HCT116 (cell line): ENCODE measurements at regions not wholly inside any gene's neighbourhood (a gene's known extent, or its start where the extent isn't known, plus 50 kb on each side); places are given as distances from the start of the nearest gene placed in this dataset.

Experiments used
- ATAC-seq: fragments of 200-7000 bp; cut with Tn5 transposase; 2 replicates; pipeline ENCODE4 v1.9.1; 2020; ENCODE audit warnings: mild to moderate bottlenecking, moderate library complexity
- BruUV-seq: library from RNA; stranded (reverse); fragments of 400-500 nt; replicated peaks from 2 replicates; lab custom pipeline; 2021; lab: Mats Ljungman, UMichigan
- CTCF ChIA-PET: fragments of 300-600 bp; sonication (Branson Sonifier 250); formaldehyde crosslinking; loops from one replicate; lab custom pipeline; 2021; ENCODE audit warnings: antibody characterized with exemption; lab: Charles Lee
- POLR2A ChIA-PET: fragments of 300-600, 350-600 bp; sonication (Branson Sonifier 250); formaldehyde crosslinking; loops from one replicate; lab custom pipeline; 2021; ENCODE audit warnings: antibody characterized with exemption; lab: Charles Lee
- RAD21 ChIA-PET, 2 experiments: fragments of 300-600 bp; sonication (Branson Sonifier 250); formaldehyde crosslinking; loops; one replicate each; lab custom pipeline; 2023; ENCODE audit warnings: low total read pairs in 2 of 2; ENCODE audit not compliant: uncharacterized antibody in 2 of 2, unreplicated experiment in 2 of 2, low non-redundant PET in 1 of 2; lab: Charles Lee
- DNase-seq: peaks from one replicate; pipeline ENCODE4 v3.0.0-alpha.2; 2010; ENCODE audit warnings: low read depth, low spot score
- H2AFZ ChIP-seq: fragments of 200-600 bp; shearing (Covaris generic), sonication (generic); 2 replicates; pipeline ENCODE4 v1.6.1; 2017; ENCODE audit warnings: low read depth, mixed run types, mixed read lengths, antibody characterized with exemption, low read length; ENCODE audit not compliant: poor library complexity, severe bottlenecking
- H3K27ac ChIP-seq: 2 replicates; pipeline ENCODE4 v1.5.1; 2012; ENCODE audit warnings: low read depth, low read length
- H3K27me3 ChIP-seq: fragments of 200-600 bp; sonication (generic); 2 replicates; pipeline ENCODE4 v1.6.1; 2016; ENCODE audit warnings: mixed run types, low read length, mixed read lengths; ENCODE audit not compliant: insufficient read depth
- H3K36me3 ChIP-seq, 2 experiments: fragments of 200-500 bp in 1 of 2; fragments of 200-600 bp in 1 of 2; sonication (Bioruptor generic) in 1 of 2; sonication (generic) in 1 of 2; 2 replicates each; pipeline versions ENCODE4 v1.5.1 to v1.6.1; 2014 to 2016; ENCODE audit warnings: low read length in 2 of 2, inconsistent platforms in 1 of 2, mixed read lengths in 1 of 2, mixed run types in 1 of 2; ENCODE audit not compliant: insufficient read depth in 2 of 2, control insufficient read depth in 1 of 2
- H3K4me1 ChIP-seq, 2 experiments: fragments of 200-600 bp in 1 of 2; sonication (generic) in 1 of 2; 2 replicates each; pipeline versions ENCODE4 v1.5.1 to v1.6.1; 2012 to 2017; ENCODE audit warnings: low read length in 2 of 2, inconsistent platforms in 1 of 2, mild to moderate bottlenecking in 1 of 2, mixed read lengths in 1 of 2, mixed run types in 1 of 2, moderate library complexity in 1 of 2; ENCODE audit not compliant: insufficient read depth in 2 of 2, control insufficient read depth in 1 of 2
- H3K4me2 ChIP-seq: fragments of 200-600 bp; sonication (generic); 2 replicates; pipeline ENCODE4 v1.6.1; 2017; ENCODE audit warnings: mixed run types, low read length, mixed read lengths
- H3K4me3 ChIP-seq, 2 experiments: fragments of 200-600 bp in 1 of 2; sonication (generic) in 1 of 2; replicated peaks in 1 of 2; 2 replicates each; pipeline ENCODE4 v1.5.1; 2011 to 2016; ENCODE audit warnings: low read length in 2 of 2, control low read depth in 1 of 2, low read depth in 1 of 2, mild to moderate bottlenecking in 1 of 2, mixed read lengths in 1 of 2, mixed run types in 1 of 2
- H3K79me2 ChIP-seq: fragments of 200-600 bp; sonication (generic); 2 replicates; pipeline ENCODE4 v1.6.1; 2017; ENCODE audit warnings: mild to moderate bottlenecking, mixed run types, low read length, moderate library complexity, mixed read lengths; ENCODE audit not compliant: insufficient read depth
- H3K9ac ChIP-seq: fragments of 200-600 bp; sonication (generic); 2 replicates; pipeline ENCODE4 v1.6.1; 2016; ENCODE audit warnings: low read length, mixed read lengths
- H3K9me2 ChIP-seq: fragments of 200-600 bp; sonication (generic), shearing (Covaris generic); 2 replicates; pipeline ENCODE4 v1.6.1; 2017; ENCODE audit warnings: mixed run types, mild to moderate bottlenecking, moderate library complexity; ENCODE audit not compliant: insufficient read depth
- H3K9me3 ChIP-seq, 2 experiments: fragments of 200-500 bp in 1 of 2; fragments of 200-600 bp in 1 of 2; sonication (Bioruptor generic) in 1 of 2; sonication (generic) in 1 of 2; 2 replicates each; pipeline ENCODE4 v1.6.1; 2014 to 2017; ENCODE audit warnings: low read length in 2 of 2, mixed read lengths in 2 of 2, inconsistent platforms in 1 of 2, low read depth in 1 of 2, mild to moderate bottlenecking in 1 of 2, mixed run types in 1 of 2, moderate library complexity in 1 of 2; ENCODE audit not compliant: control insufficient read depth in 1 of 2, insufficient read depth in 1 of 2
- H4K20me1 ChIP-seq: fragments of 200-600 bp; sonication (generic), shearing (Covaris generic); 2 replicates; pipeline ENCODE4 v1.6.1; 2017; ENCODE audit warnings: mixed run types, mild to moderate bottlenecking, moderate library complexity; ENCODE audit not compliant: insufficient read depth
- CBX3 ChIP-seq: IDR thresholded peaks from 2 replicates; pipeline ENCODE4 v1.6.1; 2012; ENCODE audit warnings: low read depth
- CEBPB ChIP-seq: IDR thresholded peaks from 2 replicates; pipeline ENCODE4 v1.6.1; 2012; ENCODE audit warnings: low read depth
- EGR1 ChIP-seq: IDR thresholded peaks from 2 replicates; pipeline ENCODE4 v1.6.1; 2012; ENCODE audit warnings: low read depth
- ELF1 ChIP-seq: IDR thresholded peaks from 2 replicates; pipeline ENCODE4 v1.6.1; 2012; ENCODE audit warnings: low read depth, borderline replicate concordance
- EZH2 ChIP-seq: fragments of 200-600 bp; sonication (generic); IDR thresholded peaks from 2 replicates; pipeline ENCODE4 v1.6.1; 2017; ENCODE audit warnings: antibody characterized with exemption, mixed run types
- EZH2phosphoT487 ChIP-seq: fragments of 200-600 bp; IDR thresholded peaks from 2 replicates; pipeline ENCODE4 v1.6.1; 2018; ENCODE audit warnings: antibody characterized with exemption, borderline replicate concordance
- FOSL1 ChIP-seq: IDR thresholded peaks from 2 replicates; pipeline ENCODE4 v1.6.1; 2012; ENCODE audit warnings: low read depth
- POLR2A ChIP-seq: IDR thresholded peaks from 2 replicates; pipeline ENCODE4 v1.7.0; 2011; ENCODE audit warnings: borderline replicate concordance; ENCODE audit not compliant: insufficient read depth, insufficient read length; ENCODE audit errors: extremely low read depth
- RAD21 ChIP-seq: IDR thresholded peaks from 2 replicates; pipeline ENCODE4 v1.6.1; 2012; ENCODE audit warnings: low read depth, mild to moderate bottlenecking
- SRF ChIP-seq: IDR thresholded peaks from 2 replicates; pipeline ENCODE4 v1.6.1; 2012; ENCODE audit warnings: low read depth
- TCF7L2 ChIP-seq: IDR thresholded peaks from 2 replicates; pipeline ENCODE4 v1.7.0; 2011; ENCODE audit warnings: borderline replicate concordance, inconsistent platforms; ENCODE audit not compliant: insufficient read depth, insufficient read length; ENCODE audit errors: extremely low read depth
- ZNF274 ChIP-seq: fragments of 200-500 bp; sonication (Bioruptor generic); IDR thresholded peaks from 2 replicates; pipeline ENCODE4 v1.6.1; 2014; ENCODE audit warnings: mild to moderate bottlenecking, low read depth, low read length, inconsistent platforms
- intact Hi-C: fragments of 100-400 bp; cut with micrococcal nuclease; formaldehyde crosslinking; loops from 2 replicates; pipeline ENCODE4 v1.10.0; 2022
- TF ChIP-seq, protein P1 (sequence below), 3 experiments: fragments of 200-600 bp in 1 of 3; sonication (generic) in 1 of 3; IDR thresholded peaks in 2 of 3; conservative IDR thresholded peaks in 1 of 3; 2 replicates each; pipeline ENCODE4 v1.5.1; 2012 to 2017; ENCODE audit warnings: low read depth in 2 of 3, low read length in 2 of 3, antibody characterized with exemption in 1 of 3, borderline replicate concordance in 1 of 3, control low read depth in 1 of 3, mild to moderate bottlenecking in 1 of 3, mixed read lengths in 1 of 3, mixed run types in 1 of 3, moderate library complexity in 1 of 3; ENCODE audit not compliant: insufficient read depth in 1 of 3
- TF ChIP-seq, protein P2 (sequence below): IDR thresholded peaks from 2 replicates; pipeline ENCODE4 v1.6.1; 2012
- TF ChIP-seq, protein P3 (sequence below): IDR thresholded peaks from 2 replicates; pipeline ENCODE4 v1.6.1; 2011; ENCODE audit warnings: mild to moderate bottlenecking, low read length, moderate library complexity; ENCODE audit not compliant: insufficient replicate concordance; ENCODE audit errors: extremely low read depth

DNA sequence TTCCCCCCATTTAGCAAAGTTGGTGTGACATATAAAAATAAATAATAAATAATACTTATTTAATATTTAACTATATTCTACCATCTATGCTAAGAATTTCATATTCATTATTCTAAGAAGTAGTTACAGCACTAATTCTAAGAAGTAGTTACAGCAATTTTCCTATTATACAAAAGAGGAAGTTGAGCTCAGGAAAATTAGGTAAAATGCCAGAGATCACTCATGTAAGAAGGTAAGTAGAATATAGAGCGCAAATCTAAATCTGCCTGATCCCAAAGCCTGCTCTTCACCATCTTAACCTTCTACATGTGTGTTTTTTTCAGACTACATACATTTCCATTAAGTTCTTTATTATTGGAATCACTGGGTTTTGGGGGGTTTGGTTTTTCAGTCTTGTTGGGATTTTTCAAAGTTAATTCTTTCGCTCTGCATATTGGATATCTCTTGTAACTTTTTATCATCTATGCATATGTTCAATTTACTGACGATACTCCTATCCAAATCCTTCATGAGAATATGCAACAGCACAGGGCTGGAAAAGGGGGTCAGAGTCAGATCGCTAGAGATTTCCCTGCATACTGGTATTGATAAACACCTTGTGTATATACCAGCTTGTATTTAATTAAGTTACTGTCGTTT is 852.1 kb downstream of the MAT2B start:
- no peaks in the 10 kb centered on the region for H4K20me1 ChIP-seq
- H3K9me3 ChIP-seq, result peaks cover 0 to 24% of the 10 kb centered on the region in 2 experiments; a peak in 2 of 4 replicates
- ATAC-seq, result no peak
- BruUV-seq, result no TSS peak
- no peak for DNase-seq
- H3K9me2 ChIP-seq, result no peaks in the 10 kb centered on the region
- POLR2A ChIA-PET, result no interaction called here
- no peak overlapping the region for H3K27ac ChIP-seq
- no peaks in the 10 kb centered on the region for H3K4me1 ChIP-seq
- intact Hi-C loops, result no loop called here
- no peak overlapping the region for H3K4me2 ChIP-seq
- no peak overlapping the region for H2AFZ ChIP-seq
- no peak for TF ChIP-seq EGR1
- no peak for TF ChIP-seq FOSL1
- no peak for TF ChIP-seq TCF7L2
- no peak for TF ChIP-seq ELF1
- no peak for TF ChIP-seq RAD21
- no peak for TF ChIP-seq ZNF274
- TF ChIP-seq CEBPB, result no peak
- TF ChIP-seq SRF, result no peak
- TF ChIP-seq, protein P1, sequence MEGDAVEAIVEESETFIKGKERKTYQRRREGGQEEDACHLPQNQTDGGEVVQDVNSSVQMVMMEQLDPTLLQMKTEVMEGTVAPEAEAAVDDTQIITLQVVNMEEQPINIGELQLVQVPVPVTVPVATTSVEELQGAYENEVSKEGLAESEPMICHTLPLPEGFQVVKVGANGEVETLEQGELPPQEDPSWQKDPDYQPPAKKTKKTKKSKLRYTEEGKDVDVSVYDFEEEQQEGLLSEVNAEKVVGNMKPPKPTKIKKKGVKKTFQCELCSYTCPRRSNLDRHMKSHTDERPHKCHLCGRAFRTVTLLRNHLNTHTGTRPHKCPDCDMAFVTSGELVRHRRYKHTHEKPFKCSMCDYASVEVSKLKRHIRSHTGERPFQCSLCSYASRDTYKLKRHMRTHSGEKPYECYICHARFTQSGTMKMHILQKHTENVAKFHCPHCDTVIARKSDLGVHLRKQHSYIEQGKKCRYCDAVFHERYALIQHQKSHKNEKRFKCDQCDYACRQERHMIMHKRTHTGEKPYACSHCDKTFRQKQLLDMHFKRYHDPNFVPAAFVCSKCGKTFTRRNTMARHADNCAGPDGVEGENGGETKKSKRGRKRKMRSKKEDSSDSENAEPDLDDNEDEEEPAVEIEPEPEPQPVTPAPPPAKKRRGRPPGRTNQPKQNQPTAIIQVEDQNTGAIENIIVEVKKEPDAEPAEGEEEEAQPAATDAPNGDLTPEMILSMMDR (IDR thresholded peaks at IDR 0.05 in 2 of 3, conservative IDR thresholded peaks at IDR 0.05 in 1 of 3; ENCODE audit: borderline replicate concordance in 1 of 3, insufficient read depth in 1 of 3, low read depth in 2 of 3, low read length in 2 of 3), result no peak
- no peak for TF ChIP-seq POLR2A
- TF ChIP-seq CBX3, result no peak
- TF ChIP-seq EZH2phosphoT487, result no peak
- TF ChIP-seq, protein P2, sequence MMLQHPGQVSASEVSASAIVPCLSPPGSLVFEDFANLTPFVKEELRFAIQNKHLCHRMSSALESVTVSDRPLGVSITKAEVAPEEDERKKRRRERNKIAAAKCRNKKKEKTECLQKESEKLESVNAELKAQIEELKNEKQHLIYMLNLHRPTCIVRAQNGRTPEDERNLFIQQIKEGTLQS, result no peak
- TF ChIP-seq EZH2, result no peak
- TF ChIP-seq, protein P3, sequence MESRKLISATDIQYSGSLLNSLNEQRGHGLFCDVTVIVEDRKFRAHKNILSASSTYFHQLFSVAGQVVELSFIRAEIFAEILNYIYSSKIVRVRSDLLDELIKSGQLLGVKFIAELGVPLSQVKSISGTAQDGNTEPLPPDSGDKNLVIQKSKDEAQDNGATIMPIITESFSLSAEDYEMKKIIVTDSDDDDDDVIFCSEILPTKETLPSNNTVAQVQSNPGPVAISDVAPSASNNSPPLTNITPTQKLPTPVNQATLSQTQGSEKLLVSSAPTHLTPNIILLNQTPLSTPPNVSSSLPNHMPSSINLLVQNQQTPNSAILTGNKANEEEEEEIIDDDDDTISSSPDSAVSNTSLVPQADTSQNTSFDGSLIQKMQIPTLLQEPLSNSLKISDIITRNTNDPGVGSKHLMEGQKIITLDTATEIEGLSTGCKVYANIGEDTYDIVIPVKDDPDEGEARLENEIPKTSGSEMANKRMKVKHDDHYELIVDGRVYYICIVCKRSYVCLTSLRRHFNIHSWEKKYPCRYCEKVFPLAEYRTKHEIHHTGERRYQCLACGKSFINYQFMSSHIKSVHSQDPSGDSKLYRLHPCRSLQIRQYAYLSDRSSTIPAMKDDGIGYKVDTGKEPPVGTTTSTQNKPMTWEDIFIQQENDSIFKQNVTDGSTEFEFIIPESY, result no peak
- CTCF ChIA-PET, result no interaction called here
- H3K36me3 ChIP-seq, result no peaks in the 10 kb centered on the region
- RAD21 ChIA-PET, result no interaction called here
- no peaks in the 10 kb centered on the region for H3K27me3 ChIP-seq
- no peak overlapping the region for H3K9ac ChIP-seq
- H3K4me3 ChIP-seq, result no peak overlapping the region
- no peaks in the 10 kb centered on the region for H3K79me2 ChIP-seq
